ENCODE measurements at regions not wholly inside any gene's neighbourhood (a gene's known extent, or its start where the extent isn't known, plus 50 kb on each side); places are given as distances from the start of the nearest gene placed in this dataset.

DNA sequence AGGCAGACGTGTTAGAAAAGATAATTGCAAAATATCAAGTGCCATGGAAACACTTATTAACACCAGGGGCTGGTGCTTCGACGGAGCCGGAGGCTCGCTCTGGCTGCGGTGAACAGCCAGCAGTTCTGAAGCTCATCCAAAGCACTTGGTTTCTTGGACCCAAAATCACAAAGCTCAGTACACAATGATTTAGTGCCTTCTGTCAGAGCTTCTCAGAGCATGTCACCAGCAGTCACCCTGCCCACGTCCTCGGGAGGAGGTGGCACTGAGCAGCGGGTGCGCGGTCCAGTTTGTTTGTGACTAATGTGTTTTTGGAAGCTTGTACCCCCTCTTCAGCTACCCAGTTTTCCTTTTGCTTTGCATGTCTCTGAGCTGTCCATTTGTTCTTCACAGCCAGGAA lies 58.7 kb upstream of the KIRREL3 start:
- Histone ChIP-seq H3K14ac (replicated peaks; ENCODE audit: low read depth, low read length) (no peak overlapping the region), H3K79me1 (ENCODE audit: low read depth in 1 of 2, low read length in 2 of 2) (no peaks in the 10 kb centered on the region), H4K91ac (ENCODE audit: insufficient read depth, low read depth, low read length) (no peak overlapping the region), H3K4me3 (ENCODE audit: insufficient read depth, low read depth, low read length) (no peak overlapping the region), H2BK5ac (ENCODE audit: low read depth, low read length, poor library complexity, severe bottlenecking) (no peak overlapping the region), H3K27ac (ENCODE audit: insufficient read depth, low read length) (no peak overlapping the region), H3K18ac (ENCODE audit: low read depth, low read length) (no peak overlapping the region), H3K27me3 (ENCODE audit: control insufficient read depth, insufficient read depth, low read length) (peaks cover 50% of the 10 kb centered on the region), H2BK15ac (ENCODE audit: low read depth, low read length) (no peak overlapping the region), H2BK20ac (ENCODE audit: low read depth, low read length) (no peak overlapping the region), H3K9ac (ENCODE audit: low read depth, low read length) (no peak overlapping the region), H3K36me3 (ENCODE audit: control insufficient read depth, insufficient read depth, low read length) (no peaks in the 10 kb centered on the region), H3K4me2 (ENCODE audit: low read depth, low read length) (no peak overlapping the region), H4K8ac (ENCODE audit: low read depth in 2 of 2, low read length in 2 of 2) (no peak overlapping the region), H2AFZ (replicated peaks; ENCODE audit: low read length, poor library complexity) (no peak overlapping the region), H3K4me1 (ENCODE audit: control insufficient read depth, insufficient read depth, low read length) (no peaks in the 10 kb centered on the region), H3K9me1 (ENCODE audit: insufficient read depth, low read length) (no peaks in the 10 kb centered on the region), H3K4ac (ENCODE audit: low read depth, low read length) (no peak overlapping the region), H3K56ac (ENCODE audit: extremely low read depth, insufficient read depth, low read length) (no peak overlapping the region), H4K20me1 (ENCODE audit: insufficient read depth, low read length) (no peaks in the 10 kb centered on the region), H2AK9ac (replicated peaks; ENCODE audit: low read depth, low read length, poor library complexity) (no peak overlapping the region), H4K5ac (ENCODE audit: low read depth, low read length) (no peak overlapping the region), H3K23ac (ENCODE audit: low read depth, low read length) (no peak overlapping the region), H2BK120ac (ENCODE audit: low read depth, low read length) (no peak overlapping the region), H2AK5ac (ENCODE audit: low read depth, low read length) (no peak overlapping the region), H3K9me3 (ENCODE audit: control insufficient read depth, insufficient read depth, low read length) (no peaks in the 10 kb centered on the region)
- no TSS peak for BruUV-seq (replicated peaks)
- CTCF ChIA-PET: no interaction called here
- ATAC-seq (ENCODE audit: low read depth): no peak
- dilution Hi-C loops (cut with HindIII; ENCODE audit: low sequenced_read_pairs, unreplicated experiment): no loop called here
- TF ChIP-seq MXI1 (IDR thresholded peaks at IDR 0.05; ENCODE audit: borderline replicate concordance, low read depth, low read length) (no peak), CEBPB (IDR thresholded peaks at IDR 0.05; ENCODE audit: low read depth, low read length) (no peak), BHLHE40 (IDR thresholded peaks at IDR 0.05; ENCODE audit: low read depth, low read length) (no peak), RFX5 (IDR thresholded peaks at IDR 0.05; ENCODE audit: low read depth, low read length) (no peak), FOS (IDR thresholded peaks at IDR 0.05; ENCODE audit: low read depth, low read length) (no peak), SMC3 (IDR thresholded peaks at IDR 0.05; ENCODE audit: low read depth, low read length) (no peak), RCOR1 (IDR thresholded peaks at IDR 0.05; ENCODE audit: insufficient replicate concordance, low read length) (no peak), CHD1 (IDR thresholded peaks at IDR 0.05; ENCODE audit: low read depth, low read length) (no peak), POLR2A (IDR thresholded peaks at IDR 0.05; ENCODE audit: low read depth, low read length) (no peak), MAZ (IDR thresholded peaks at IDR 0.05; ENCODE audit: borderline replicate concordance, low read depth, low read length) (no peak), NFE2L2 (IDR thresholded peaks at IDR 0.05; ENCODE audit: low read depth, low read length) (no peak)
- TF ChIP-seq, protein P1, sequence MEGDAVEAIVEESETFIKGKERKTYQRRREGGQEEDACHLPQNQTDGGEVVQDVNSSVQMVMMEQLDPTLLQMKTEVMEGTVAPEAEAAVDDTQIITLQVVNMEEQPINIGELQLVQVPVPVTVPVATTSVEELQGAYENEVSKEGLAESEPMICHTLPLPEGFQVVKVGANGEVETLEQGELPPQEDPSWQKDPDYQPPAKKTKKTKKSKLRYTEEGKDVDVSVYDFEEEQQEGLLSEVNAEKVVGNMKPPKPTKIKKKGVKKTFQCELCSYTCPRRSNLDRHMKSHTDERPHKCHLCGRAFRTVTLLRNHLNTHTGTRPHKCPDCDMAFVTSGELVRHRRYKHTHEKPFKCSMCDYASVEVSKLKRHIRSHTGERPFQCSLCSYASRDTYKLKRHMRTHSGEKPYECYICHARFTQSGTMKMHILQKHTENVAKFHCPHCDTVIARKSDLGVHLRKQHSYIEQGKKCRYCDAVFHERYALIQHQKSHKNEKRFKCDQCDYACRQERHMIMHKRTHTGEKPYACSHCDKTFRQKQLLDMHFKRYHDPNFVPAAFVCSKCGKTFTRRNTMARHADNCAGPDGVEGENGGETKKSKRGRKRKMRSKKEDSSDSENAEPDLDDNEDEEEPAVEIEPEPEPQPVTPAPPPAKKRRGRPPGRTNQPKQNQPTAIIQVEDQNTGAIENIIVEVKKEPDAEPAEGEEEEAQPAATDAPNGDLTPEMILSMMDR (conservative IDR thresholded peaks at IDR 0.05; ENCODE audit: low read depth, low read length): no peak
- TF ChIP-seq, protein P2, sequence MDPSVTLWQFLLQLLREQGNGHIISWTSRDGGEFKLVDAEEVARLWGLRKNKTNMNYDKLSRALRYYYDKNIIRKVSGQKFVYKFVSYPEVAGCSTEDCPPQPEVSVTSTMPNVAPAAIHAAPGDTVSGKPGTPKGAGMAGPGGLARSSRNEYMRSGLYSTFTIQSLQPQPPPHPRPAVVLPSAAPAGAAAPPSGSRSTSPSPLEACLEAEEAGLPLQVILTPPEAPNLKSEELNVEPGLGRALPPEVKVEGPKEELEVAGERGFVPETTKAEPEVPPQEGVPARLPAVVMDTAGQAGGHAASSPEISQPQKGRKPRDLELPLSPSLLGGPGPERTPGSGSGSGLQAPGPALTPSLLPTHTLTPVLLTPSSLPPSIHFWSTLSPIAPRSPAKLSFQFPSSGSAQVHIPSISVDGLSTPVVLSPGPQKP (IDR thresholded peaks at IDR 0.05; ENCODE audit: borderline replicate concordance, low read depth, low read length): no peak
- in situ Hi-C loops (cut with MboI; ENCODE audit: low sequenced_read_pairs): no loop called here
- WGBS, 2 experiments (ENCODE audit: extremely low coverage in 2 of 2, insufficient read length in 1 of 2): 100% methylated on average over 1 of the region's 11 CpGs; no CpG with 5 or more reads in 1 of the 2 experiments
- POLR2A ChIA-PET (ENCODE audit: unreplicated experiment): no interaction called here
- intact Hi-C loops (cut with micrococcal nuclease): no loop called here
- no peak for DNase-seq
